HG03520 (cell line): ENCODE measurements at regions not wholly inside any gene's neighbourhood (a gene's known extent, or its start where the extent isn't known, plus 50 kb on each side); places are given as distances from the start of the nearest gene placed in this dataset.
"Not testable (repeated sequence)": the region's sequence is repeated elsewhere in the genome, so short reads cannot be mapped to it uniquely, and the experiment has no call there.

Experiments
- ATAC-seq: cut with Tn5 transposase; IDR thresholded peaks from one replicate; pipeline ENCODE4 v1.9.1; 2021; ENCODE audit warnings: mild to moderate bottlenecking, moderate library complexity; ENCODE audit not compliant: unreplicated experiment

- ATAC-seq, result no peak
Observed at GRCh38 chr5:171541341-171541776, 121.9 kb downstream of the FGF18 start.

GRCh38 chr5:171542525-171543140 is 123.2 kb downstream of the FGF18 start:
- ATAC-seq, result no peak

- ATAC-seq, result no peak
Observed at GRCh38 chr5:171543148-171543815, 123.8 kb downstream of the FGF18 start.

- no peak for ATAC-seq
Observed at GRCh38 chr5:171544913-171545765, 125.7 kb downstream of the FGF18 start.

GRCh38 chr5:171549274-171549673 is 129.8 kb downstream of the FGF18 start:
- no peak for ATAC-seq

- ATAC-seq, result not testable (repeated sequence)
Observed at GRCh38 chr5:171553817-171554216, 134.4 kb downstream of the FGF18 start.

GRCh38 chr5:171555160-171555559 is 135.7 kb downstream of the FGF18 start:
- ATAC-seq, result no peak

- no peak for ATAC-seq
Observed at GRCh38 chr5:171562822-171563221, 143.4 kb downstream of the FGF18 start.

GRCh38 chr5:171568389-171568788 is 148.9 kb downstream of the FGF18 start:
- no peak for ATAC-seq

GRCh38 chr5:171569065-171569712 is 149.7 kb downstream of the FGF18 start:
- ATAC-seq, result no peak

- no peak for ATAC-seq
Observed at GRCh38 chr5:171570244-171570825, 150.9 kb downstream of the FGF18 start.

- ATAC-seq, result no peak
Observed at GRCh38 chr5:171571663-171572062, 152.2 kb downstream of the FGF18 start.

GRCh38 chr5:171573021-171573420 is 153.6 kb downstream of the FGF18 start:
- no peak for ATAC-seq

- ATAC-seq, result no peak
Observed at GRCh38 chr5:171573451-171574225, 154.2 kb downstream of the FGF18 start.

GRCh38 chr5:171574376-171574775 is 154.9 kb downstream of the FGF18 start:
- no peak for ATAC-seq

- no peak for ATAC-seq
Observed at GRCh38 chr5:171575386-171575785, 155.9 kb downstream of the FGF18 start.

- no peak for ATAC-seq
Observed at GRCh38 chr5:171575808-171576207, 156.4 kb downstream of the FGF18 start.

- no peak for ATAC-seq
Observed at GRCh38 chr5:171577042-171577758, 157.8 kb downstream of the FGF18 start.

- no peak for ATAC-seq
Observed at GRCh38 chr5:171578049-171578828, 158.8 kb downstream of the FGF18 start.
